Omental fat pad (tissue), 3 donors: ENCODE measurements at regions not wholly inside any gene's neighbourhood (a gene's known extent, or its start where the extent isn't known, plus 50 kb on each side); places are given as distances from the start of the nearest gene placed in this dataset.

Source experiments
- ATAC-seq: fragments of 150-250 bp; one replicate; pipeline ENCODE4 v1.9.1; 2016; ENCODE audit warnings: mild to moderate bottlenecking, moderate library complexity; ENCODE audit not compliant: low FRiP score
- DNase-seq: peaks from one replicate; pipeline ENCODE4 v3.0.0-alpha.2; 2019; ENCODE audit warnings: low spot score
- CTCF ChIP-seq, 3 donors: fragments of 450-650 bp; IDR thresholded peaks; one replicate each; pipeline ENCODE4 v1.5.1; 2016 to 2017; ENCODE audit warnings: antibody characterized with exemption in 3 of 3, mild to moderate bottlenecking in 3 of 3, moderate library complexity in 2 of 3

DNA sequence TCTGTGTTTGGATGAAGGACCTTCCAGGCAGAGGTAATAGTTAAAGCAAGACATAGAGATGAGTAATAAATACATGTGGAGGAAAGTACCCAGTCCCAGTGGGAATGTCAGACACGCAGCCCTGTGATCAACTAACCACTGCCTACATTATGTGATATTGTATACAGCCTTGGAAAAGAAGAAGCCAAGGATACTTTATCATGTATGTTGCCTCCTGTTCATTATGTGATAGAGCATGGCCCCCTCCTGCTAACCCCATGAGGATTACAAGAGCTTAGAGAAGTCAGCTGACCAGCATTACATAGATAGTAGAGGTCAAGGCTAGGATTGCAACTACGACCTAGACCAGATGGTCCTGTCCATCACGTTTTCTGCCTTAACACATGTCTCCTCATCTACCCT is 497.0 kb upstream of the TNC start:
- DNase-seq: no peak
- ATAC-seq: no peak
- no peak for TF ChIP-seq CTCF (IDR thresholded peaks at IDR 0.05)

GRCh38 chr9:115615821-115616665 is 498.1 kb upstream of the TNC start:
- no peak for TF ChIP-seq CTCF (IDR thresholded peaks at IDR 0.05)
- ATAC-seq (no peak), DNase-seq (no peak)

GRCh38 chr9:115616666-115617239 is 498.8 kb upstream of the TNC start:
- ATAC-seq (no peak), DNase-seq (no peak)
- no peak for TF ChIP-seq CTCF (IDR thresholded peaks at IDR 0.05)

- no peak for TF ChIP-seq CTCF (IDR thresholded peaks at IDR 0.05)
- no peak for ATAC-seq
- no peak for DNase-seq
Observed at GRCh38 chr9:115625251-115625650, 507.3 kb upstream of the TNC start.

DNA sequence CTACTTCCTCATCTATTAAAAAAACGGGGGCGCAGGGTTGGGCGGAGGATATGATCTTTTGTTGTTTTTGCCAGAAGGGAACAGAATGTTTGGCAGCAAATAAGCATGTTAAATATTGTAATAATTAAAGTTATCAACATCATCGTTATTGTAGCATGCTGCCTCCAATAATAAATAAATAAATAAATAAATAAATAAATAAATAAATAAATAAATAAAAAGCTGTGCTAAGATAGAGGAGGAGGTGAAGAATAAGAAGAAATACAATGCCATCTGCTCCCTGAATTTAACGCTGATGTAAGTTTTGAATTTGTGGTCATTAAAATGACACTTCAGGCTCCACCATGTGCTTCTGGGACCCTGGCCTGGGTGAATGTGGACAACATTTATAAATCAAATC is 508.0 kb upstream of the TNC start:
- DNase-seq: no peak
- TF ChIP-seq CTCF (IDR thresholded peaks at IDR 0.05): no peak
- ATAC-seq: no peak

DNA sequence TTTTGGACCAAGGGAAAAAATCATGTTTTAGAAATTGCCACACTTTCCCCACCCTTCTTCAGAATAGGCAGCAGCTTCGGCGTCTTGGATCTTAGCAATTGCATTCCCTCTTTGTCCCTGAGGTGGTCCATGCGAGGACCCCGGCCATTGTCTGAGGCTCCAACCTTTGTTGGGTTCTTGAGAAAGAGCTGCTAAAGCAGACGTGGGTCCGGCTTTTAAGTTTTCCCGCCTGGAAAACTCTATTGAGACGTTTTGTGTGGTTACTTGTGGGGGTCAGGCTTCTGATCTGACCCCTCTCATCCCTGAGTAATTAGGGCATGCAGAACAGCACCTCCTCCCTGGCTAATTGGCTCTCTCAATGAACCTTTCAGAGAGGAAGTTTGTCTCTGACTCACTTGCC is 509.6 kb upstream of the TNC start:
- DNase-seq (no peak), ATAC-seq (no peak)
- TF ChIP-seq CTCF (IDR thresholded peaks at IDR 0.05): no peak

GRCh38 chr9:115628426-115628825 is 510.5 kb upstream of the TNC start:
- no peak for DNase-seq
- no peak for ATAC-seq
- no peak for TF ChIP-seq CTCF (IDR thresholded peaks at IDR 0.05)
